HepG2 (cell line): ENCODE measurements at regions not wholly inside any gene's neighbourhood (a gene's known extent, or its start where the extent isn't known, plus 50 kb on each side); places are given as distances from the start of the nearest gene placed in this dataset.

ENCODE experiments used
- ATAC-seq: fragments of 200-7000 bp; cut with Tn5 transposase; 3 replicates; pipeline ENCODE4 v1.9.1; 2020; ENCODE audit warnings: mild to moderate bottlenecking, moderate library complexity
- BruUV-seq: library from RNA; stranded (reverse); fragments of 400-500 nt; replicated peaks from 2 replicates; lab custom pipeline; 2021; lab: Mats Ljungman, UMichigan
- CTCF ChIA-PET: fragments of 300-600 bp; formaldehyde crosslinking; extraction: SDS; loops from one replicate; lab custom pipeline; 2021; ENCODE audit warnings: low total read pairs, inconsistent platforms, low intra/inter-chr PET ratio; lab: Yijun Ruan, JAX
- POLR2A ChIA-PET: fragments of 350-600 bp; sonication (Branson Sonifier 250); formaldehyde crosslinking; loops from one replicate; lab custom pipeline; 2020; ENCODE audit warnings: antibody characterized with exemption, inconsistent platforms; lab: Yijun Ruan, JAX
- DNase-seq: peaks from one replicate; pipeline ENCODE4 v3.0.0-alpha.2; 2015; ENCODE audit warnings: low spot score
- FAIRE-seq: peaks from 3 replicates; lab custom pipeline; 2011; peaks lifted over from hg19 to GRCh38; lab: Jason Lieb, UNC
- H2AFZ ChIP-seq: one replicate; pipeline ENCODE4 v1.6.1; 2011; ENCODE audit warnings: low read length, inconsistent platforms
- H3K27ac ChIP-seq: fragments of 300-600 bp; 3 replicates; pipeline ENCODE4 v1.8.0; 2011; ENCODE audit warnings: mixed run types, mild to moderate bottlenecking, mixed read lengths, low read length, inconsistent platforms; ENCODE audit not compliant: insufficient read depth; ENCODE audit errors: extremely low read length
- H3K27me3 ChIP-seq, 2 experiments: fragments of 200-600 bp in 1 of 2; 2 replicates in 1 of 2; 3 replicates in 1 of 2; pipeline versions ENCODE4 v1.6.0 to v1.8.0; 2011; ENCODE audit warnings: low read length in 2 of 2, mild to moderate bottlenecking in 2 of 2, moderate library complexity in 2 of 2, inconsistent platforms in 1 of 2; ENCODE audit not compliant: insufficient read depth in 2 of 2, control insufficient read depth in 1 of 2
- H3K36me3 ChIP-seq, 2 experiments: fragments of 200-600 bp in 1 of 2; replicated peaks in 1 of 2; 2 replicates in 1 of 2; 3 replicates in 1 of 2; pipeline versions ENCODE4 v1.5.1 to v1.8.0; 2011; ENCODE audit warnings: low read length in 2 of 2, inconsistent platforms in 1 of 2; ENCODE audit not compliant: insufficient read depth in 2 of 2, control insufficient read depth in 1 of 2
- H3K4me1 ChIP-seq: 2 replicates; pipeline ENCODE4 v1.5.1; 2012; ENCODE audit warnings: low read length, inconsistent platforms; ENCODE audit not compliant: insufficient read depth
- H3K4me2 ChIP-seq: 2 replicates; pipeline ENCODE4 v1.6.0; 2011; ENCODE audit warnings: low read depth, low read length, inconsistent platforms
- H3K4me3 ChIP-seq, 3 experiments: fragments of 200-600 bp in 1 of 3; sonication (generic), shearing (Covaris generic) in 1 of 3; replicated peaks in 1 of 3; 2 replicates each; pipeline ENCODE4 v1.5.1; 2011 to 2016; ENCODE audit warnings: low read length in 3 of 3, inconsistent platforms in 2 of 3, low read depth in 2 of 3, mild to moderate bottlenecking in 2 of 3, control low read depth in 1 of 3, mixed read lengths in 1 of 3; ENCODE audit not compliant: insufficient read depth in 1 of 3
- H3K79me2 ChIP-seq: one replicate; pipeline ENCODE4 v1.6.1; 2011; ENCODE audit warnings: low read length, inconsistent platforms; ENCODE audit not compliant: insufficient read depth
- H3K9ac ChIP-seq: 2 replicates; pipeline ENCODE4 v1.6.0; 2011; ENCODE audit warnings: mild to moderate bottlenecking, low read depth, low read length, inconsistent platforms; ENCODE audit not compliant: insufficient read depth
- H3K9me3 ChIP-seq: 2 replicates; pipeline ENCODE4 v1.5.1; 2012; ENCODE audit warnings: mild to moderate bottlenecking, low read length
- H4K20me1 ChIP-seq: 2 replicates; pipeline ENCODE4 v1.6.0; 2011; ENCODE audit warnings: inconsistent platforms, mild to moderate bottlenecking, low read length, moderate library complexity; ENCODE audit not compliant: insufficient read depth
- MTA1 ChIP-seq: sonication (generic); formaldehyde crosslinking; IDR thresholded peaks from 2 replicates; pipeline ENCODE4 v1.4.0; 2020; ENCODE audit warnings: missing genetic modification reagents, mild to moderate bottlenecking, borderline replicate concordance
- POLR2AphosphoS2 ChIP-seq: IDR thresholded peaks from 2 replicates; pipeline ENCODE4 v1.6.1; 2011; ENCODE audit warnings: low read depth, low read length, improper control_type of control experiment
- RBAK ChIP-seq: sonication (generic); formaldehyde crosslinking; IDR thresholded peaks from 2 replicates; pipeline ENCODE4 v1.5.1; 2020; ENCODE audit warnings: mild to moderate bottlenecking, missing genetic modification reagents
- SCMH1 ChIP-seq: sonication (generic); formaldehyde crosslinking; IDR thresholded peaks from 2 replicates; pipeline ENCODE4 v1.9.0; 2021; ENCODE audit warnings: missing genetic modification reagents, mild to moderate bottlenecking, borderline replicate concordance
- SOX13 ChIP-seq, 3 experiments: fragments of 450-650 bp in 1 of 3; sonication (generic) in 1 of 3; formaldehyde crosslinking in 1 of 3; IDR thresholded peaks in 2 of 3; conservative IDR thresholded peaks in 1 of 3; 2 replicates each; pipeline versions ENCODE4 v1.5.0 to v1.6.1; 2016 to 2020; ENCODE audit warnings: antibody characterized with exemption in 1 of 3, mild to moderate bottlenecking in 1 of 3, missing compliant biosample characterization in 1 of 3, missing genetic modification reagents in 1 of 3, moderate library complexity in 1 of 3
- ZBED4 ChIP-seq: sonication (generic); formaldehyde crosslinking; IDR thresholded peaks from 2 replicates; pipeline ENCODE4 v1.4.0; 2020; ENCODE audit warnings: missing genetic modification reagents, borderline replicate concordance
- WGBS: methylation state at CpG from one replicate; pipeline ENCODE4 v1.1.6; 2017; ENCODE audit warnings: low lambda C conversion rate; 5-methylcytosine and 5-hydroxymethylcytosine counted together
- in situ Hi-C: cut with HindIII; loops from 2 replicates; pipeline ENCODE4 v1.10.0; 2017; ENCODE audit warnings: low pct_unique_long_range_greater_than_20kb; ENCODE audit not compliant: extremely low pct_ligation_motif_present
- intact Hi-C: fragments of 100-400 bp; cut with micrococcal nuclease; formaldehyde crosslinking; loops from one replicate; pipeline ENCODE4 v1.10.0; 2022; ENCODE audit not compliant: unreplicated experiment
- TF ChIP-seq, protein P1 (sequence below): IDR thresholded peaks from 2 replicates; pipeline ENCODE4 v1.4.0; 2020; ENCODE audit warnings: mild to moderate bottlenecking, missing genetic modification reagents
- TF ChIP-seq, protein P2 (sequence below): sonication (generic); formaldehyde crosslinking; IDR thresholded peaks from 2 replicates; pipeline ENCODE4 v1.4.0; 2020; ENCODE audit warnings: mild to moderate bottlenecking, missing genetic modification reagents
- TF ChIP-seq, protein P3 (sequence below): sonication (generic); formaldehyde crosslinking; IDR thresholded peaks from 2 replicates; pipeline ENCODE4 v1.8.1; 2023; ENCODE audit warnings: missing genetic modification reagents, mild to moderate bottlenecking, borderline replicate concordance

GRCh38 chr2:83081826-83082690 is 1377.0 kb downstream of the SUCLG1 start:
- peaks cover 34% of the 10 kb centered on the region for H3K4me1 ChIP-seq
- no TSS peak for BruUV-seq
- intact Hi-C loops (no loop called here), in situ Hi-C loops (no loop called here)
- H3K27ac ChIP-seq = no peak overlapping the region
- no peak overlapping the region for H2AFZ ChIP-seq
- 40% methylated on average over 6 of the region's 6 CpGs for WGBS
- no peak overlapping the region for H3K4me2 ChIP-seq
- POLR2A ChIA-PET = no interaction called here
- H4K20me1 ChIP-seq = no peaks in the 10 kb centered on the region
- TF ChIP-seq SCMH1 (CRISPR knock-in tag) (no peak), RBAK (CRISPR knock-in tag) (no peak), MTA1 (CRISPR knock-in tag) (no peak), ZBED4 (CRISPR knock-in tag) (no peak), POLR2AphosphoS2 (no peak), SOX13 (IDR thresholded peaks at IDR 0.05) (no peak), SOX13 (CRISPR knock-in tag; conservative IDR thresholded peaks at IDR 0.05 in 1 of 2, IDR thresholded peaks at IDR 0.05 in 1 of 2) (peak in 1 of 2 experiments; percentile 58; a peak in 1 of 4 replicates)
- TF ChIP-seq, protein P1, sequence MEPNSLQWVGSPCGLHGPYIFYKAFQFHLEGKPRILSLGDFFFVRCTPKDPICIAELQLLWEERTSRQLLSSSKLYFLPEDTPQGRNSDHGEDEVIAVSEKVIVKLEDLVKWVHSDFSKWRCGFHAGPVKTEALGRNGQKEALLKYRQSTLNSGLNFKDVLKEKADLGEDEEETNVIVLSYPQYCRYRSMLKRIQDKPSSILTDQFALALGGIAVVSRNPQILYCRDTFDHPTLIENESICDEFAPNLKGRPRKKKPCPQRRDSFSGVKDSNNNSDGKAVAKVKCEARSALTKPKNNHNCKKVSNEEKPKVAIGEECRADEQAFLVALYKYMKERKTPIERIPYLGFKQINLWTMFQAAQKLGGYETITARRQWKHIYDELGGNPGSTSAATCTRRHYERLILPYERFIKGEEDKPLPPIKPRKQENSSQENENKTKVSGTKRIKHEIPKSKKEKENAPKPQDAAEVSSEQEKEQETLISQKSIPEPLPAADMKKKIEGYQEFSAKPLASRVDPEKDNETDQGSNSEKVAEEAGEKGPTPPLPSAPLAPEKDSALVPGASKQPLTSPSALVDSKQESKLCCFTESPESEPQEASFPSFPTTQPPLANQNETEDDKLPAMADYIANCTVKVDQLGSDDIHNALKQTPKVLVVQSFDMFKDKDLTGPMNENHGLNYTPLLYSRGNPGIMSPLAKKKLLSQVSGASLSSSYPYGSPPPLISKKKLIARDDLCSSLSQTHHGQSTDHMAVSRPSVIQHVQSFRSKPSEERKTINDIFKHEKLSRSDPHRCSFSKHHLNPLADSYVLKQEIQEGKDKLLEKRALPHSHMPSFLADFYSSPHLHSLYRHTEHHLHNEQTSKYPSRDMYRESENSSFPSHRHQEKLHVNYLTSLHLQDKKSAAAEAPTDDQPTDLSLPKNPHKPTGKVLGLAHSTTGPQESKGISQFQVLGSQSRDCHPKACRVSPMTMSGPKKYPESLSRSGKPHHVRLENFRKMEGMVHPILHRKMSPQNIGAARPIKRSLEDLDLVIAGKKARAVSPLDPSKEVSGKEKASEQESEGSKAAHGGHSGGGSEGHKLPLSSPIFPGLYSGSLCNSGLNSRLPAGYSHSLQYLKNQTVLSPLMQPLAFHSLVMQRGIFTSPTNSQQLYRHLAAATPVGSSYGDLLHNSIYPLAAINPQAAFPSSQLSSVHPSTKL = peak; percentile 20; the same call in 1 of the 2 replicates
- TF ChIP-seq, protein P2, sequence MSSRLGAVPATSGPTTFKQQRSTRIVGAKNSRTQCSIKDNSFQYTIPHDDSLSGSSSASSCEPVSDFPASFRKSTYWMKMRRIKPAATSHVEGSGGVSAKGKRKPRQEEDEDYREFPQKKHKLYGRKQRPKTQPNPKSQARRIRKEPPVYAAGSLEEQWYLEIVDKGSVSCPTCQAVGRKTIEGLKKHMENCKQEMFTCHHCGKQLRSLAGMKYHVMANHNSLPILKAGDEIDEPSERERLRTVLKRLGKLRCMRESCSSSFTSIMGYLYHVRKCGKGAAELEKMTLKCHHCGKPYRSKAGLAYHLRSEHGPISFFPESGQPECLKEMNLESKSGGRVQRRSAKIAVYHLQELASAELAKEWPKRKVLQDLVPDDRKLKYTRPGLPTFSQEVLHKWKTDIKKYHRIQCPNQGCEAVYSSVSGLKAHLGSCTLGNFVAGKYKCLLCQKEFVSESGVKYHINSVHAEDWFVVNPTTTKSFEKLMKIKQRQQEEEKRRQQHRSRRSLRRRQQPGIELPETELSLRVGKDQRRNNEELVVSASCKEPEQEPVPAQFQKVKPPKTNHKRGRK = no peak
- TF ChIP-seq, protein P3, sequence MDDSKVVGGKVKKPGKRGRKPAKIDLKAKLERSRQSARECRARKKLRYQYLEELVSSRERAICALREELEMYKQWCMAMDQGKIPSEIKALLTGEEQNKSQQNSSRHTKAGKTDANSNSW = no peak
- H3K36me3 ChIP-seq = no peaks in the 10 kb centered on the region
- CTCF ChIA-PET = no interaction called here
- DNase-seq (peak; percentile 53), ATAC-seq (peak; percentile 45; the same call in 2 of the 3 replicates), FAIRE-seq (no peak)
- H3K4me3 ChIP-seq = no peak overlapping the region
- H3K27me3 ChIP-seq = no peaks in the 10 kb centered on the region
- H3K79me2 ChIP-seq = no peaks in the 10 kb centered on the region
- H3K9ac ChIP-seq = no peak overlapping the region
- H3K9me3 ChIP-seq = peaks cover 58% of the 10 kb centered on the region; the same call in 1 of the 2 replicates
